Retina (tissue), 1 donor: ENCODE measurements at regions not wholly inside any gene's neighbourhood (a gene's known extent, or its start where the extent isn't known, plus 50 kb on each side); places are given as distances from the start of the nearest gene placed in this dataset.
"Not testable (repeated sequence)": the region's sequence is repeated elsewhere in the genome, so short reads cannot be mapped to it uniquely, and the experiment has no call there.

Source experiments
- DNase-seq: peaks from one replicate; pipeline ENCODE4 v3.0.0-alpha.2; 2016

- no peak for DNase-seq
Measured at GRCh38 chr14:49105956-49106355, 480.2 kb downstream of the RPS29 start.

GRCh38 chr14:49105512-49105911 is 480.7 kb downstream of the RPS29 start:
- no peak for DNase-seq

- DNase-seq: no peak
Measured at GRCh38 chr14:49092345-49092744, 493.8 kb downstream of the RPS29 start.

GRCh38 chr14:49089107-49089506 is 497.1 kb downstream of the RPS29 start:
- DNase-seq: no peak

- DNase-seq: not testable (repeated sequence)
Measured at GRCh38 chr14:49073292-49073691, 512.9 kb downstream of the RPS29 start.

- DNase-seq: no peak
Measured at GRCh38 chr14:49058511-49058910, 527.7 kb downstream of the RPS29 start.

GRCh38 chr14:49057838-49058510 is 528.2 kb downstream of the RPS29 start:
- DNase-seq: no peak

GRCh38 chr14:49056021-49056420 is 530.2 kb downstream of the RPS29 start:
- no peak for DNase-seq

- no peak for DNase-seq
Measured at GRCh38 chr14:49052521-49052920, 533.7 kb downstream of the RPS29 start.

- no peak for DNase-seq
Measured at GRCh38 chr14:49051328-49052060, 534.7 kb downstream of the RPS29 start.

GRCh38 chr14:49050822-49051221 is 535.4 kb downstream of the RPS29 start:
- DNase-seq: no peak

GRCh38 chr14:49049711-49050110 is 536.5 kb downstream of the RPS29 start:
- DNase-seq: no peak

- no peak for DNase-seq
Measured at GRCh38 chr14:49044981-49045380, 541.2 kb downstream of the RPS29 start.

- no peak for DNase-seq
Measured at GRCh38 chr14:49036984-49037516, 549.1 kb downstream of the RPS29 start.

GRCh38 chr14:49036266-49036665 is 549.9 kb downstream of the RPS29 start:
- DNase-seq: no peak

GRCh38 chr14:49033131-49033530 is 553.0 kb downstream of the RPS29 start:
- no peak for DNase-seq

- not testable (repeated sequence) for DNase-seq
Measured at GRCh38 chr14:49031710-49032109, 554.5 kb downstream of the RPS29 start.

- DNase-seq: no peak
Measured at GRCh38 chr14:49019467-49020115, 566.6 kb downstream of the RPS29 start.

GRCh38 chr14:49017447-49017846 is 568.7 kb downstream of the RPS29 start:
- DNase-seq: no peak

GRCh38 chr14:49016381-49016780 is 569.8 kb downstream of the RPS29 start:
- DNase-seq: no peak

- no peak for DNase-seq
Measured at GRCh38 chr14:49014476-49014875, 571.7 kb downstream of the RPS29 start.

- no peak for DNase-seq
Measured at GRCh38 chr14:49008363-49008762, 577.8 kb downstream of the RPS29 start.

- DNase-seq: no peak
Measured at GRCh38 chr14:48991141-48991540, 595.0 kb downstream of the RPS29 start.
